ENCODE measurements at regions not wholly inside any gene's neighbourhood (a gene's known extent, or its start where the extent isn't known, plus 50 kb on each side); places are given as distances from the start of the nearest gene placed in this dataset.

GRCh38 chr5:74143721-74144330, 496.7 kb downstream of the ENC1 start:
- H3K4me3 ChIP-seq (ENCODE audit: low read length) = no peak overlapping the region
- no peak for TF ChIP-seq ZNF274 (IDR thresholded peaks at IDR 0.05; ENCODE audit: low read depth, low read length)

GRCh38 chr5:74143151-74143550, 497.4 kb downstream of the ENC1 start:
- no peak for TF ChIP-seq ZNF274 (IDR thresholded peaks at IDR 0.05; ENCODE audit: low read depth, low read length)
- no peak overlapping the region for H3K4me3 ChIP-seq (ENCODE audit: low read length)

- TF ChIP-seq ZNF274 (IDR thresholded peaks at IDR 0.05; ENCODE audit: low read depth, low read length) = no peak
- H3K4me3 ChIP-seq (ENCODE audit: low read length) = no peak overlapping the region
These were observed 499.5 kb downstream of the ENC1 start for GRCh38 chr5:74141053-74141452.

GRCh38 chr5:74140409-74140808, 500.1 kb downstream of the ENC1 start:
- no peak overlapping the region for H3K4me3 ChIP-seq (ENCODE audit: low read length)
- no peak for TF ChIP-seq ZNF274 (IDR thresholded peaks at IDR 0.05; ENCODE audit: low read depth, low read length)

- no peak overlapping the region for H3K4me3 ChIP-seq (ENCODE audit: low read length)
- no peak for TF ChIP-seq ZNF274 (IDR thresholded peaks at IDR 0.05; ENCODE audit: low read depth, low read length)
These were observed 500.9 kb downstream of the ENC1 start for GRCh38 chr5:74139589-74139988.

GRCh38 chr5:74138721-74139120, 501.8 kb downstream of the ENC1 start:
- no peak for TF ChIP-seq ZNF274 (IDR thresholded peaks at IDR 0.05; ENCODE audit: low read depth, low read length)
- H3K4me3 ChIP-seq (ENCODE audit: low read length) = no peak overlapping the region

GRCh38 chr5:74136276-74136825, 504.2 kb downstream of the ENC1 start:
- H3K4me3 ChIP-seq (ENCODE audit: low read length) = no peak overlapping the region
- no peak for TF ChIP-seq ZNF274 (IDR thresholded peaks at IDR 0.05; ENCODE audit: low read depth, low read length)

GRCh38 chr5:74135033-74135432, 505.5 kb downstream of the ENC1 start:
- H3K4me3 ChIP-seq (ENCODE audit: low read length) = no peak overlapping the region
- TF ChIP-seq ZNF274 (IDR thresholded peaks at IDR 0.05; ENCODE audit: low read depth, low read length) = no peak

- H3K4me3 ChIP-seq (ENCODE audit: low read length) = no peak overlapping the region
- TF ChIP-seq ZNF274 (IDR thresholded peaks at IDR 0.05; ENCODE audit: low read depth, low read length) = no peak
These were observed 506.5 kb downstream of the ARHGEF28 start for GRCh38 chr5:74132485-74132884.

GRCh38 chr5:74131250-74131649, 505.3 kb downstream of the ARHGEF28 start:
- TF ChIP-seq ZNF274 (IDR thresholded peaks at IDR 0.05; ENCODE audit: low read depth, low read length) = no peak
- no peak overlapping the region for H3K4me3 ChIP-seq (ENCODE audit: low read length)

- H3K4me3 ChIP-seq (ENCODE audit: low read length) = no peak overlapping the region
- TF ChIP-seq ZNF274 (IDR thresholded peaks at IDR 0.05; ENCODE audit: low read depth, low read length) = no peak
These were observed 504.3 kb downstream of the ARHGEF28 start for GRCh38 chr5:74130155-74130897.

GRCh38 chr5:74127381-74128320, 501.7 kb downstream of the ARHGEF28 start:
- no peak overlapping the region for H3K4me3 ChIP-seq (ENCODE audit: low read length)
- TF ChIP-seq ZNF274 (IDR thresholded peaks at IDR 0.05; ENCODE audit: low read depth, low read length) = no peak

- TF ChIP-seq ZNF274 (IDR thresholded peaks at IDR 0.05; ENCODE audit: low read depth, low read length) = no peak
- H3K4me3 ChIP-seq (ENCODE audit: low read length) = no peak overlapping the region
These were observed 500.3 kb downstream of the ARHGEF28 start for GRCh38 chr5:74126294-74126693.

- H3K4me3 ChIP-seq (ENCODE audit: low read length) = no peak overlapping the region
- TF ChIP-seq ZNF274 (IDR thresholded peaks at IDR 0.05; ENCODE audit: low read depth, low read length) = no peak
These were observed 498.8 kb downstream of the ARHGEF28 start for GRCh38 chr5:74124826-74125225.
